Prostate gland (tissue), 2 donors: ENCODE measurements at regions not wholly inside any gene's neighbourhood (a gene's known extent, or its start where the extent isn't known, plus 50 kb on each side); places are given as distances from the start of the nearest gene placed in this dataset.

Experiments used
- POLR2A ChIP-seq: fragments of 450-650 bp; IDR thresholded peaks from one replicate; pipeline ENCODE4 v1.6.1; 2016; ENCODE audit warnings: antibody characterized with exemption, mild to moderate bottlenecking
- TF ChIP-seq, protein P1 (sequence below), 4 experiments: fragments of 200-600 bp in 2 of 4; fragments of 450-650 bp in 2 of 4; sonication (generic) in 2 of 4; IDR thresholded peaks; 1 replicate in 3 of 4; 2 replicates in 1 of 4; pipeline ENCODE4 v1.5.1; 2016 to 2019; ENCODE audit warnings: antibody characterized with exemption in 4 of 4, mild to moderate bottlenecking in 2 of 4, moderate library complexity in 2 of 4

DNA sequence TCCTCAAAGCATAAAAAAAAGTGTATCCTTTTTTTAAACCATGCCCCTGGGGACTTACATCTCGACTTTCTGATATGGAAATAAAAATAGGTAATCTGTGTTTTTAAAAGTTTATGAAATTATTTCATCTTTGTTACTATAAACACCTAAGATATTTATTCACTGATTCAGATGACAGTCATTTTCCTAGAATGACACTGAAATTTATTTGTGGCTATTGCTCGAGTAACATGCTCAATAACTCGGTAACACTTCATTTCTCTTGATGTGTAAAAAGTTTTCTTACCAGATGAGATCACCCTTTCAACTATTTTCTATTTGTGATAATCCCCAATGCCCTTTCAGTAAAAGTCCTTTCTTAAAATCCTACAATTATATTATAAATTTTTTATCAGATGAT lies 495.8 kb downstream of the TTLL7 start:
- TF ChIP-seq, protein P1, sequence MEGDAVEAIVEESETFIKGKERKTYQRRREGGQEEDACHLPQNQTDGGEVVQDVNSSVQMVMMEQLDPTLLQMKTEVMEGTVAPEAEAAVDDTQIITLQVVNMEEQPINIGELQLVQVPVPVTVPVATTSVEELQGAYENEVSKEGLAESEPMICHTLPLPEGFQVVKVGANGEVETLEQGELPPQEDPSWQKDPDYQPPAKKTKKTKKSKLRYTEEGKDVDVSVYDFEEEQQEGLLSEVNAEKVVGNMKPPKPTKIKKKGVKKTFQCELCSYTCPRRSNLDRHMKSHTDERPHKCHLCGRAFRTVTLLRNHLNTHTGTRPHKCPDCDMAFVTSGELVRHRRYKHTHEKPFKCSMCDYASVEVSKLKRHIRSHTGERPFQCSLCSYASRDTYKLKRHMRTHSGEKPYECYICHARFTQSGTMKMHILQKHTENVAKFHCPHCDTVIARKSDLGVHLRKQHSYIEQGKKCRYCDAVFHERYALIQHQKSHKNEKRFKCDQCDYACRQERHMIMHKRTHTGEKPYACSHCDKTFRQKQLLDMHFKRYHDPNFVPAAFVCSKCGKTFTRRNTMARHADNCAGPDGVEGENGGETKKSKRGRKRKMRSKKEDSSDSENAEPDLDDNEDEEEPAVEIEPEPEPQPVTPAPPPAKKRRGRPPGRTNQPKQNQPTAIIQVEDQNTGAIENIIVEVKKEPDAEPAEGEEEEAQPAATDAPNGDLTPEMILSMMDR (IDR thresholded peaks at IDR 0.05) = no peak
- no peak for TF ChIP-seq POLR2A
